HG02623 (cell line): ENCODE measurements at regions not wholly inside any gene's neighbourhood (a gene's known extent, or its start where the extent isn't known, plus 50 kb on each side); places are given as distances from the start of the nearest gene placed in this dataset.

Experiments used
- ATAC-seq: cut with Tn5 transposase; IDR thresholded peaks from one replicate; pipeline ENCODE4 v1.9.1; 2021; ENCODE audit warnings: moderate library complexity; ENCODE audit not compliant: unreplicated experiment

DNA sequence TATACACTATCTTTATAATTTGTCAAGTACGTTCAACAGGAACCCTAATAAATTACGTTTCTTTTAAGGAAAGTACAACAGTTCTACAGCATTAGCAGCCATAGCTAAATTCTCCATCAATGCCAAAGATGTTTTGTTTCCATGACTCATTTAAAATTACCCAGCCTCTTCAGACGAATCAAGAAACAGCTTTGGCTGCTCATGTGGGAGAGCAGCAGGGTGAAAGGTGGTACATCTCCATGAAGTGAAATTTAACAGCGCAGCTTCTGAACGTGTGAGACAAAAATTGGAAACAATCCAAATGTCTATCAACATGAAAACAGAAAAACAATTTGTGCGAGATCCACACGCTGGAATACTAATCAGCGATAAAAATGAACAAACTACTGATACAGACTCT lies 327.3 kb upstream of the CDH6 start:
- ATAC-seq, result no peak

DNA sequence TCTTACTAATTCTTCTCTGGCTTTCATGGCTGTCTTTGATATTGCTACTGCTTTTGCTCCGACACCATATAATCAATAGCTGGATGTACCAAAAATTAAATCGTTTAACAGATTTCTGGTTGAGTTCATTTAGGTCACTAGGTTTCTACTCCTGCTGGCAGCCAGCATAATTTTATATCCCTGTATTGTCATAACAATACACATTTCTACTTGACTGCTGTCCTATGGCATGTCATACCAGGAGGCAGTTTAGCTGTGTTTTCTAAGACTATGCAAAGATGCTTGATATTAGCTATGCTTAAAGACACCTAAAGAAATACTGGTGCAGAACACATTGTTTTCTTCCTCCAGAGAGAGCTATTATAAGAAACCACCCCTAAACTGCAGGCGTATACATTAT lies 337.2 kb upstream of the CDH6 start:
- ATAC-seq, result no peak

DNA sequence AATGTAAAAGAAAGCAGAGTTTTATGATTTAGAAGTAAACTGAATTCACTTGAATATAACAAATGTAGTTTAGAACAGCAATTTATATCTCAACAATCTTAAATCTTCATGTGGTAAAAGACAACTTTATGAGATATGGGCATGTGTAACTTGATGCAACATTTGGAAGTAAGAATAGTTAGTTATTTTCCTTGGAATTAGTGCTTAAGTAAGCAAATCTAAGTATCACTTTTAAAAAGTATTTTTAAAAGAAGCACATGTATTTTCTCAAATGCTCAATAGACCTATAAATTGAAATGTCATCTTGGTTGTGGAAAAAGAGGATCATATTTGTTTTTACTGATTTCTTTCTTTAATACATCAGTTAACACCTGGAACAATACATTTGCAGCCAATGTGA lies 340.3 kb upstream of the CDH6 start:
- no peak for ATAC-seq

DNA sequence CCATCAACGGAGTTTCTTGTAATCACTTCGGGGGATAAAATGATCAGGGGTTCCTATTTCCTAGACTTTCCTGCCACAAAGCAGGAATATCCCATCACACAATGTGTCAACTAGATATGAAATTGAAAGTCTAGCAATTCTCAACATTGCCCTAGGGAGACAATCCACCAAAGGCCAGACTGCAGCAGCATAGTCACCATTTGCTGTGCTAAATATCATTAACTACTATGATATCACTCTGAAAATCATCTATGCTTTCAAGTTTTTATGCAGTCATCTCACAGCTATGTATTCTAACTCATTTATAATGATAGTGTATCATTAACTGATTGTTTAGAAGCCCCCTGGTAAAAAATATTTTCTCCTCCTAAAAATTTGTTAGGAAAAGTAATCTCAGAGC lies 342.6 kb upstream of the CDH6 start:
- ATAC-seq, result no peak

DNA sequence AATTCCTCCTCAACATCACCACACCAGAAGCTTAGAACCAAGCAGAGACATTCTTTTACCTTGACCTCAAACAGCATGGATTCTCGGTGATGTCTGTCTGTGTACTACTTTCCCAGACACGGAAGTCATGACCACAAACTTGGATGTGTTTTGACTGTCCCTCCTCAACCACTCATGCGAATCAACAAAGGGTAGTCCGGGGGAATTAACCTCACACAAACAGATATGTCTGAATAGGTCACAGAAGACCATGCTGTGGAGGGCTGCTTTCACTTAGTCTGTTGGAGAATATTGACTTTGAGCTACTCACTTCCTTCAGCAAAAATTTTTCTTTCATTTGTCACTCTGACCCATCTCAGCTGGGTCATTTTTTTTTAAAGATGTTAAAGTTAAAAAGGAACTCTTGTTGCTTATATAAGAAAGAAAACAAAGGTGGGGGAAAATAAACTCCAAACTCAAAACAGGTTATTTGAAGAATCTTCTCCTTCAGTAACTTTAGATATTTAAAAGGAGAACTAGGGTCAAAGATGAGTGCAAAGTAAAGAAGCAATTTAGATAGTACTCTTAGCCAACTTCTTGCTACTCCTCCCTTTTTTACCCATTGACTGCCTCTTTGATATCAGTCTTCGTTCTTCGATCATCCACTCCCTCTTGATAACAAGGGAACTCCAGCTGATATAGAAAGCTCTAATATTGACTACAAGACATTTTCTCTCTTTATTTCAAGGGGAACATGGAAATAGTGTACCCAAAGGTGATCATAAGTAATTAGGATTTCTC lies 343.4 kb upstream of the CDH6 start:
- ATAC-seq, result no peak

DNA sequence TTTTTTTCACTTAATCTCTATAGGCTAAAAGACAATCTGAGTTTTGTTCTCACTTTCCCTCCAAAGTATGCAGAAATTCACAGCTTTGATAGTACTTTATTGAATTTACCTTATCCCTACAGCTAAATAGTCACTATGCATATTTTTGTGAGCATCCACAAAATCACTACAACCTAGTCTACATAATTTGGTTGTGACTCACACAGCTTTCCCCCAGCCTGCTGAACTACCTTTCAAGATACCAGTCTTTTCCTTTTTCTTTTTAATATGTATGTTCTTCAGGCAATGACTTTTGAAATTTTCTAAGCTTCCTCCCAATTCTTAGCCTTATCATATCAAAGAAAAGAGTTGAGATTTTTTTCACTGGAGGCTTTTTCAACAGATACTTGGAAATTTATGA lies 347.3 kb upstream of the CDH6 start:
- ATAC-seq, result no peak

DNA sequence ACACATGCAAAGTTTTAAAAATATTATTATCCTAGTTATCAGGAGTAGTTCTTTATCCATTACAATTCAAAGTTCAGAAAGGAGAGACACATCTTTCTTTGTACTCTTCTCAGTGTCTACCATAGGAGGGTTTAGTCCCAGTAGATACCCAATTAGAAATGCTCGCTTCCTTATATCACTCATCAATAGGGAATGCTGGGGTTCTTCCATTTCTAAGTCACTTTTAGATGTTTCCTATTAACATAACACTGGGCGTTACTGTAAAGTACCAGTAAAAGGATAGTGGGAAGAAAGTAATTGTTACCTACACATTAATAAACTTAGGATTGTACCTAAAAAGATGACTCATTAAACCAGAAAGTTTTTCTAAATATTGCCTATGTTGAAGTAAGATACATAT lies 348.3 kb upstream of the CDH6 start:
- ATAC-seq, result no peak

DNA sequence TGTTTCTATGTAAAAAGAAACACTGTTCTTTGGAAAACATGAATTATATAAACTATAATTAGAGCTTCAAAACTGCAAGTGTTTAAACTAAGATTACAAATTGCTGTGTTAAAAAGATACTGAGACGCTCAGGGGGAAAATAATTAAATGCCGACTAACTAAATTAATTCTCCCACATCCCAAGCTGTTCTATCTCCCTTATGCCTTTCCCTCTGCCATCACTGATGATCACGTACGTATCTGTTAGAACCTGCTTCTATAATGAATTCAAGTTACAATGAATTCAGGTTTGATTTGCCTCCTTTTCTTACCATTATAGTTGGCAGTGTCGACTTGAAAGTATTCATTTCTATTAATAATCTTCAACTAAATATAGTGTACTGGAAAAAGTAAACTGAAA lies 349.9 kb upstream of the CDH6 start:
- ATAC-seq, result no peak

DNA sequence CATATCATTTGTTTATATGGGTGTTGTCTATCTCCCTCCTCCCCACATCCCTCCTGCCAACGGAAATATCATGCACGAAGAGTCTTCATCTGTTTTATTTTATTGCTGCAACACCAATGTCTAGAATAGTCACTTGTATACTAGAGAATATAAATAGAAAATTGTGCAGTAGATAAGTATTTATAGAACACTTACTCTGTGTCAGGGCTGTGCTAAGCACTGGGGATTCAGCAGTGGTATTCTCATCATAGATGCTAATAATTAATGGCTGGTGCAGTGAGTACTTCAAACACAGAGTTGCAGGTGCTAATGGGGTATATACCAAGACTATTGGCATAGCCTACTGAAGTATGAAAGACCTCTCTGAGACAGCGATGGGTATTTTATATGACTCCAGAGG lies 353.5 kb upstream of the CDH6 start:
- no peak for ATAC-seq

DNA sequence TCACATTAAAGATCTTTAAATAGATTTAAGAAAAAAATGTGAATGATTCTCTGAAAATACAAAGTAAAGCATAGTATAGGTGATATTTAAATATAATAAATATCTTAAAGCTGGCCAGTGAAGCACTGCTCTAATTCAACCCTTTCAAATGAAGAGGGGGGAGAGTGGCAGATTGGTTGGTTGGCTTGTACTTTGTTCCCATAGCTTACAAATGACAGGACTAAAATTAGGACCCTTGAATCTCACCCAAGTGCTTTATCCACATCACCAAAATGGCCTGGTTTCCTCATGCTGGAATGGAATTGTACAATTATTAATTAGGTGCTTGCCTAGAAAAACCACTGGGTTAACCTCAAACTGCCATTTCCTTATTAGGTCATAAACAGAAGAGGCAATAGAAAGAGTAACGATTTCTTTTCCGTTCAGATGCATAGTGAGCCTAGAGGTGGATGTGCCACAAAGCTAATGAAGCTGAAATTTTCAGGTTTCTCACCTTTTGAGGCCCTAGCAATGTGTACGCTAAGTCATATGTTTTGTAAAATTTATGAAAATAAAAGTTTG lies 354.5 kb upstream of the CDH6 start:
- ATAC-seq, result no peak

DNA sequence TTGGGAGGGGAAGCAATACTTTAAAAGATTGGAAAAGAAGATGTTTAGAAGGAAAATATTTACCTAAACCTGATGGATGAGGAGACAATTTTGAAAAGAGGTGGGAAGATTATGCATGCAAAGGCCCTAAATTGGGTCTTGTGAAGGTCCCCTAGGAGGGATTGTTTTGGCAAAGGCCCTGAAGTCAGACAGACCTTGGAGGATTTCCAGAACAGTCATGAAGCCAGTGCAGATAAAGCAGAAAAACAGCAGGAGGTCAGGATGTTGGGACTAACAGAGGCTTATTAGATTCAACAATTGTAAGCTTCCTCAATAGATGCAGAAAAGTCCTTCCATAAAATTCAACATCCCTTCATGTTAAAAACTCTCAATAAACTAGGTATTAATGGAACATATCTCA lies 361.0 kb upstream of the CDH6 start:
- no peak for ATAC-seq

DNA sequence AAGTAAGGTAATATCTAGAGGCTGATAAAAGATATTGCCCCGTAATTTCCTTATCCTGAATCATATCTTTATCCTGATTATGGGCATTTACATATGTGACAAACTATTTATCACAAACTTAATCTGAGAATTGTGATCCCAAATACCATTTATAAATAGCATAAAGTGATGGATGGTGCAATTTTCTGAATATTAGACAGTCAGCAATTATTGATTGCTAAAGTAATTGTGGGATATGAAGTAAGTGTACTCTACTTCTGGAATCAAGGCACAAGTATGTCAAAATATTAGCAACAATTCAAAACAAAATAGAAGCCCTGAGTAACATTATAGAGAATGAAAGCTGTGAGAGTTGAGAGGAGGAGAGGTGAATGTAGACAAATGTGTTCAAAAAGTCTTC lies 361.9 kb upstream of the CDH6 start:
- no peak for ATAC-seq

DNA sequence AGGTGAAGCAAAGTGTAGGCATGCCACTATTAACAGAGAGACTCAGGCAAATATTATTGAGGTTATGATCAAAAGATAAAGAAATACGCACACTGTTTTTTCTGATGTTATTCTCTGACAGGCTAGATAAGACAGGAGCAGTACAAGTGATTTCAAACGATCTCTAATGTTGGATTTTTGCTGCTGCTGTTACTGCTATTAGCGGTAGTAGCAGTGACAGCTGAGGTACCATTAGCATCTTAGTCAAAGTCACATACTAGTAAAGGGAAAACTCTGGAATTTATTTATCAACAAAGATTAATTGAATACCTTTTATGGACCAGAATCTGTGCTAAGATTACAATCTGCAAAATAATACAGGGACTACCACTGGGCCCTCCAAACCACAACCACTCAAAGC lies 362.4 kb upstream of the CDH6 start:
- no peak for ATAC-seq

DNA sequence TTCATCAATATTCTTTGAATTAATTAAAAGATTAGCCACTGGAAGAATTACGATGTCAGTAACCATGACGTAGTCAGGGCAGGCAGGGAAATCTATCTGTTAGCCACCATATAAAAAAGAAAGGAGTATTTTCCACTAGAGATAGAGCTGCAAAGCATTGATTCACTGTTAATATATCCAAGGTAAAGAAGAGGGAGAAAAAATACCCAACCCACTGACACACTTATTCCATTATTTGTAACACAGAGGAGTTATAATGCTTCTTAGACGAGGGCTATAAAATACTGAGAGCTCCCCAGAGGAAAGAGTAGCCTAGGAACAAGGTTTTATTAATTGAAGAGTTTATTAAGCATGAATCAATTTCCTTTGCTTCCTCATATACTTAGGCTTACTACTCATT lies 382.2 kb upstream of the CDH6 start:
- no peak for ATAC-seq

DNA sequence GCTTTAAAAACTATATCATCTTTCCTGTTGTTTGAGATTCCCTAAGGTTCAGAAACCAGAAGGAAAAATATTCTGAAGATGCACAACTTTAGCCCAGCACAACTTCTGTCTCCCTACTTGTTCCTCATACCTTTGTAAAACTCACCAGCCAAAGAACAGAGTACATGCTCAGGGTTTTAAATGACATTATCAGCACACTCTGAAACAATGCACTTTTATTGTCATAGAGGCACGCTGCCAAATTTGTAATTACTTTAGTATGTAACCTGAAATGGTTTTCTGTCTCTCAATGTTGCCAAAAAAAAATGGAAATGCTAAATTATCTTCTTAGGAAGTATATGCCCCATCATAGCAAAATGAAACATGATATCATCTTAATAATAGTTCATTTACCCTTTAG lies 383.6 kb upstream of the CDH6 start:
- ATAC-seq, result no peak

DNA sequence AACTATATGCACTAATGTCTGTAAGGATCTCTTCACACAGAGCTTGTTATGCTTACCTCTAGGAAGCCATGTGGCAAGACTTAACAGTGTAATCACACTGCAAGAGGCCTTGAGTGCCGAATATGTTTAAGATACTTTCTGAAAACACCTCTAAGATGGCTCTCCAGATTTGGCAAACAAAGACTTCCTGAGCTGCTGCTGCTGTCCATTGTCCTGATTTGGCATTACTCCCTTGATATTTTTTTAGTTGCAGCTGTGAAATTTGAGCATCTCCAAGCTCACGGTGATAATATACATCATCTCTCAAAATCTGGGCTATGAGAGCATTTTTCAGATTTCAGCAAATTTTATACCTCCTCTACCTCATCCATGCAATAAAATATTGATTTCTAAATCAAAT lies 384.5 kb upstream of the CDH6 start:
- ATAC-seq, result no peak

DNA sequence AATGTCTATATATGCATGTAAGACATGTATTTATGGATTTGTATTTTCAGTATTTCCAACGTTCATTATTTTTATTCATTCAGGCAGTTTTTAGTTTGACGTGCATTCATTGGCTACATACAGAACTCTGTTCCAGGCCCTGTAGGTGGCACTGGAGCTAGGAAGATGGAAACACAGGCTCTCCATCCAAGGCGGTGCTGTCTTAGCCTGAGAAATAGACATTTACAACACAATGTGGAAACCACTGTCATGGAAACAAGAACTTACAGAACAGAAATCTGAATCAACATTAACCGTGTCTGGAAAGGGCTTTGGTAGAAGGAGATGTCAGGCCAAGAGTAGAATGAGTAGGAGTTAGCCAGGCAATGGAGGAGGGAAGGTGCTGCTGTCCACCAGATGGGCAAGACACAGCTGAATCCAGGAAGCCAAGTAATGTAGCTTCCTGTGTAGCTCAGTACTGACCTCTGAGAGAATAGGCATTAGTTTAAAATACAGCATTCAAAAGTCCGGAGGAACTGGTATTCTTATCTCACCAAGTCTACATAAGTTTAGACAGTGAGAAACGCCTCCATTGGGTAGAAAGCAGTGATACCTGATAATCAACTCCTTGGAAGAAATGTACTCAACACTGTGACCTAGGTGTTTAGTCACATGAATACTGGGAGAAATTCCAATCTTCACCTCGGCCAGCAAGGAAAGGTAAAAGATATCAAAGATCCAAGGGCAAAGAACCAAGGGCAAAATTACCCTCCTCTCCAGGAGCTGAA lies 388.6 kb upstream of the CDH6 start:
- no peak for ATAC-seq

DNA sequence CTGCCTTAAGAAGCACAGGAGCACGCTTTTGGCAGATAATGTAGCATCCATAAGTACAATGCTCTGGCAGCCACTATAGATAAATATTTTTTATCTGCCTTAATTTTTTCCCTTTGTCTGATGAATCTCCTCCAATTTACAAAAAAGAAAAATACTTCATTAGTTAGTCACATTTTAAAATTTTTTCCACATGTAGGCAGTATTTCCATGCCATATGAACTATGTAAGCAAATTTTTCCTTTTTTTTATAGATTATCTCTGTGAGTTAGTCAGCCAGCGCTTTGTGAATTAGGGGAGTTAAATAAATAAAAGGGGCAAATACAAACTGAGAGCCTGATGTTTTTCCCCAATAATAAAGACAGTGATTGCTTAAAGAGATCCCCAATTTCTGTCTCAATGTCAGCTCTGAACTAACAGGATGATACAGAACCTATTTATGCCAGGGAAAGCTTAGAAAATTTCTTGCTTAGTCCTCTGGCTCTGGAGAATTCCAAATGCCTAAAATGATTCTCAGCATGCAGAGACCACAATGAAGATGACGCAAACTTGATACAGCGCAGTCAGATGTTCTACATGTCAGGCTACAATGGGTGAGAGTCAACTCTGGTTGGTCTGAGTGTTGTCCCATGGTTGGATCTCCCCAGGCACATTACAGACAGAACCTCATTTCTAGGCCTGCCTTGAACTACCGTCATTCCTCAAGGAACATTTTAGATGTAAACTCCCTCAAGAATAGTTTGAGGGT lies 390.4 kb upstream of the CDH6 start:
- ATAC-seq, result no peak

DNA sequence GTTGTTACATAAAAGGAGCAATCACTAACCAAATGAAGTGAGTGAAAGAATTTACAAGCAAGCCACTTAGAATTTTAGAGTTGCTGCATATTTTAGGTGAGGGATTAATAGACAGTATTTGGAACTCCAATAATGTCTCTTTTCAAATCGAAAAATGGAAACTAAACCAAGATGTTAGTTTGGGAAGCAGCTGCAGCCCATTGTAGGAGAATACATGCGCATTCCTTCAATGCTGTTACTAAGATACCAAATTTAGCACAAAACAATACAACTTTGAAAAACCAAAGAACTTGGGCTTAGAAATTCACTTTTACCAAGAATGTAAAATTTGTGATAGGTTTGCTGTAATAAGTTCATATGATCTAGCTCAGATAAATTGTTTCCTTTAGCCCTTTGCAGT lies 411.8 kb upstream of the CDH6 start:
- no peak for ATAC-seq

DNA sequence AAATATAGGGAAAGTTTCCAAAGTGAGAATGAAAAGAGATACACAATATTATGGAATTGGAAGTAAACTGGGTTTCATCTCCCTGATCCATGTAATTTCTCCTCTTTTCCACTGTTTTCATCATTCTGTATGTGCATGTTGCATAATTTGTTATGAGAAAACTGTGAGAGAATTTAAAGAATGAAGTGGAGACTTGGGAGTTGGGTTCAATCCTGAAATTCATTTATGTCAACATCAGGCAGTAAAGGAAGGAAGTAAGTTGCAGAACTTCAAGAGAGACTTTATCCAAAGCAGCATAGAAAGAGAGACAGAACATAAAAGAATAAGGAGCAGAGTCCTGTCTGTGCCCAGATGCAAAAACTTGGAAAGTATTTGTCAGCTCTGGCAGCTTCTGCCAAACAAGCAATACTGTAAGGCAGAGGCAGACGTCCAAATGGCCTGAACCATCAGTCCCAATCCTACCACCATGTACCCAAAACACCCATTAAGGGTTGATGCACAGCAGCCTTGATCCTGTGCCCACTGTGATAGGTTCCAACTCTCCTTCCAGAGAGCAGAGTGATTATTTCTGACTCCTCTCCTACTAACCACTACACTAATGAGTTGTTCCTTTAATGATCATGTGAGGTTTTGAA lies 425.3 kb upstream of the CDH6 start:
- ATAC-seq, result no peak

DNA sequence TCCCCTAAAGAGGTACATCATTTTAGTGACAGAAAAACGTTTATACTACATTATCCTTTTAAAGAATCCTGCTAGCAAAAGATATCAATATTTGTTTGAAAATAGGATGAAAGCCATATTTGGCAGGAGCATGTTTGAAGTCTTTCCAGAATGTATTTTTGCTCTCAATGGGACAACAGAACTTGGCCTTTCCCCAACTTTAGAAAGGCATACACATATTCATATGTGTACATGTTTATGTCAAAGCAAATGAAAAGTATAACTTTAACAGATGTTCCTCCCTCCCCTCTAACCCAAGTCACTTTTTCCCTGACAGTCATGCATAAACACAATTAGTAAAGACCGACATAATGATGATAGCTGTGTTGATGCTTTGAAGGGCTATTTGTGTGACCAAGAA lies 427.8 kb upstream of the CDH6 start:
- no peak for ATAC-seq
